ENCODE measurements at regions not wholly inside any gene's neighbourhood (a gene's known extent, or its start where the extent isn't known, plus 50 kb on each side); places are given as distances from the start of the nearest gene placed in this dataset.
A peak's percentile ranks its signal among the peaks of the same experiment; 100 is the strongest.

DNA sequence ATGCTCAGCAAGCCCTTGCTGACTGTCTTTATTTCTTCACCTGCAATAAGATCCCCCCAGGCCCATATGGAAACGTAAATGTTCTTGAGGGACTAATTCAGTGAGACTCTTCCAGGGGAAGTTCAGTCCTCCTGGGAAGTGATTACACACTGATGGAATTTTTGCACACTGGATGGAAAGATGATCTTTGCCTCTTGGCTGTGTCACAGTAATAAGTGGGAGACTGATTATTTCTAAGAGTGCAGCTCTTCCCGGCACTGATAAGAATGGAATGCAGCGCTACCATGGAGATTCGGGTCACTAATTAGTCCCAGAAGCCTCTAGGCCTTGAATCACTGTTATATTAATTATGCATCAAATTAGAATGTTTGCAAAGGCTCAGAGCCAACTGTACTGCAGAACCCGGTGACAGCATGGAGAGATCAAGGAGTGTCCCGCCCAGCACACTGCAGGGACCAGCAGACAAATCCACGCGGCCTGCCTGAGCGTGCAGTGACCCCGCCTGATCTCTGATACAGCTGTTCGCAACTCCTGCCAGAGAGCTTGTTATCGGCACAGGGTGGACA is 178.3 kb downstream of the SNX19 start:
- no peak for DNase-seq (ENCODE audit: low spot score)

- DNase-seq (ENCODE audit: low spot score) = no peak
These were observed 177.7 kb downstream of the SNX19 start for GRCh38 chr11:130738611-130739010.

- no peak for DNase-seq (ENCODE audit: low spot score)
These were observed 175.5 kb downstream of the SNX19 start for GRCh38 chr11:130740819-130741218.

GRCh38 chr11:130744794-130745193 is 171.5 kb downstream of the SNX19 start:
- no peak for DNase-seq (ENCODE audit: low spot score)

GRCh38 chr11:130749216-130749615 is 167.1 kb downstream of the SNX19 start:
- DNase-seq (ENCODE audit: low spot score) = no peak

DNA sequence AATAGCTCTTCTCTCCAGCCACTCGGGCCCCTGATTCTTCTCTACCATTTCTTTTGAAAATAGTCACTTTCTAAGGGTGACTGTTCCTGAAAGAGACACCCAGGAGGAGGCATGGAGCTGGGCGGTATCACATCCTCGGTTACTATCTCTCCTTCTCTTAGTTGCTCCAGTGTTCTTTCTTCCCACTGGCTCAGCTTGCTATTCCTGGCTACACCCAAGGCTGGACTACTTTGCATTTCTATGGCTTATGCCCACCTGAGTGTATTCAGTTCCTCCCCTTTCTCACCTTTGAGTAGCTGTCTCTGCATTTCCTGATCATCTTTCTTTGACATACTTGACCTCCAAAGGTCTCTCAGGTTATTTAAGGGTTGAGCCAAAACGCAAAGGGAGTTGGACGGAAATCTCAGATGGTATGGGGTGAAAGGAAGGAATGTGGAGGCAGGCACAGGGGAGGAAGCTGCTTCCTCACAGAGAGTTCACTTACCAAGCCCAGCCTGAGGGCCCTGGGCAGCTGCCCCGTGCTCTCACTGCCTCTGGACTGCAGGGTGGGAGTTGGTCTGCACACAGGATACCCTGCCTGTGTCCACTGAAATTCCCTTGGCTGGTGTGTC is 155.7 kb downstream of the SNX19 start:
- DNase-seq (ENCODE audit: low spot score) = no peak

GRCh38 chr11:130761560-130762220 is 154.6 kb downstream of the SNX19 start:
- peak; percentile 27 for DNase-seq (ENCODE audit: low spot score)

DNA sequence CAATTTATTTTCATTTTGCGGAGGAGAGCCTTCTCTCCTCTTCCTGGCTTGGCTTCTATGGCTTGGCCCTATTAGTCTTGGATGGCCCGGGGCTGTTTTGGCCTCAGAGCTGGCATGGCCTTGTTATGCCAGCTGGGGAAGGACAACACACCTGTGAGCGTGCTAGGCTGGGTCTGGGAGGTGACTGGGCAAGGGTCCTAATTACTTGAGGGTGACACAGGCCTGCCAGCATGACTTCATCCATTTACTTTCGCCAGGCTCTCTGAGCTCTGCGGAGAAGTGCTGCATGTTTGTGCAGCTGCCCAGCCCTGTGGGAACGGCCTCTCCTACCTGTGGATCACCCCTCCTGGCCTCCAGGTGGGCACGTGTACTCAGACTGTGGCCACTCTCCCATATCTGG is 153.6 kb downstream of the SNX19 start:
- no peak for DNase-seq (ENCODE audit: low spot score)

GRCh38 chr11:130763087-130763980 is 152.9 kb downstream of the SNX19 start:
- DNase-seq (ENCODE audit: low spot score) = no peak

DNA sequence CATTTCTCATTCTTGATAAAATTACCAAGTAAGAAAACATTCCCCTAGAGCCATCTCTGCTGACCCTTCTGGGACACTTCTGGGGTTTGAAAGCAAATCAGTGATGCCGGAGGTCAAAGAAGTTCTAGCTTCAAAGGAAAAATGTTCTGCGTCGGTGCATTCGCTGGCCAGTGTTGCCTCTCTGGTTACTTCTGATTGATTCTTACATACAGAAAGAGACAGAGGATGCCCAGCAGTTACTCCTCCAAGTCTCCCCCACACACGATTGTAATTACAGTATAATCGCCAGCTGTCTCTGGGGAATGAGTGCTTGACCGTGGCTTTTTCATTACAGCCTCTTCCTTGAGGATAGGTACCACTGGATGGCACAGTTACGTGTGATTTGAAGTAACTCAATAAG is 150.9 kb downstream of the SNX19 start:
- no peak for DNase-seq (ENCODE audit: low spot score)

GRCh38 chr11:130765951-130766649 is 150.2 kb downstream of the SNX19 start:
- DNase-seq (ENCODE audit: low spot score) = no peak

GRCh38 chr11:130766650-130767565 is 149.4 kb downstream of the SNX19 start:
- DNase-seq (ENCODE audit: low spot score) = no peak

- no peak for DNase-seq (ENCODE audit: low spot score)
These were observed 146.3 kb downstream of the SNX19 start for GRCh38 chr11:130769782-130770535.

DNA sequence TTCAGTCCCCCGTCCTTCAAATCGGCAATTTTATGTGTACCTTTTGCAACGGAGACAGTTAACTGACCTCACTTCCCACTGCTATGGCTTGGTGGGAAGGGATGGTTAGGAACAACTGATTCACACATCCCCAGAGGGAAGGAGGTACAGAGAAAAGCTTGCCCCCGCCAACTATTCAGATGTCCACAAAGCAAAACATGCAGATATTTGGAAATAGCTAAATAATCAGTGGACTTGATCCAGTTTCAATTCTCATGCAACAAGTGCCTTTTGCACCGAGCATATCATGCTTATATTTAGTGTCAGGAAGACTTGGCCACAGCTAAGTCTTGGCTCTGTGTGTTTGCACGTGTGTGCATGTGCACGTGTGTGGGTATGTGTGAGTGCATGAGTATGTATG is 144.6 kb downstream of the SNX19 start:
- DNase-seq (ENCODE audit: low spot score) = no peak

DNA sequence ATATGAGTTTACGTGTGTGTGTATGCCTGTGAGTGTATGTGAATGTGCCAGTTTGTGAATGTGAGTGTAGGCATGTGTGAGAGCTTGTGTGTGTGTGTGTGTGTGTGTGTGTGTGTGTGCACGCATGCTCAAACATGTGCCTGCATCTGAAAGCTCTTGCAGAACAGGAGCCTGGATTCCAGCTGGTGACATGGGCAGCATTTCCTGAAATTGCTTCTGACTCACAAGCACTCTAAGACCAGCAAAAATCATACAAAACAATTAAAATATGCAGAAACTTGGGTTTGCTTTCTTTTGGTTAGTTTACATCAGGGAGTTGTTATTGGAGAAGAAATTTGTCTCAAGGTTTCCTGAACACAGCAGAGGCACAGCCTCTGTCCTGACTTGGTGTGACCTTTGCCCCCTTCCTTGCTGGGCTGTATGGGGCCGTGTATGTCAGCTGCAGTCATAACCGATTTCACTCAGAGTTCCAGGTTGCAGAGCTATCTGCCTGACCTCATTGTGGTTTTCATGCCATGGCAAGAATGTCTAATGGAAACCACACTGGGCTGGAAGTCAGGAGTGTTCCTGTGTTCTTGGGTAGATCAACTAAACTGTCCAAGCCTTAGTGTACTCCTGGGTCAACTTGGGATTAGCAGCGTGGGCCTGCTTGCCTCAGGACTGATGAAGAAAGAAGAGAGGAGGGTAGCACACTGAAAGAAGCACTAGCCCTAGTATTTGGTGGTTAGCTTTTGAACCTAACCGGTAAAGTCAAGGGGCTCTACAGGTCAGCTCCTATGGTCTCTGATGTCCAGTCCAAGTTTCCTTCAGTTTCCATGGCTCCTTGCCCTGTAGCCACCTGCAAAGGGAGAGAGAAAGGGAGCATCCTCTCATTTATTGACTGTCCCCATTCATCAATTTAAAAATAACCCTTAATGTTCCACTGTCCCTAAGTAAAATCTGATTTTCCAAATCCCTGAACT is 143.7 kb downstream of the SNX19 start:
- DNase-seq (ENCODE audit: low spot score) = no peak

- DNase-seq (ENCODE audit: low spot score) = no peak
These were observed 142.9 kb downstream of the SNX19 start for GRCh38 chr11:130773244-130773820.

DNA sequence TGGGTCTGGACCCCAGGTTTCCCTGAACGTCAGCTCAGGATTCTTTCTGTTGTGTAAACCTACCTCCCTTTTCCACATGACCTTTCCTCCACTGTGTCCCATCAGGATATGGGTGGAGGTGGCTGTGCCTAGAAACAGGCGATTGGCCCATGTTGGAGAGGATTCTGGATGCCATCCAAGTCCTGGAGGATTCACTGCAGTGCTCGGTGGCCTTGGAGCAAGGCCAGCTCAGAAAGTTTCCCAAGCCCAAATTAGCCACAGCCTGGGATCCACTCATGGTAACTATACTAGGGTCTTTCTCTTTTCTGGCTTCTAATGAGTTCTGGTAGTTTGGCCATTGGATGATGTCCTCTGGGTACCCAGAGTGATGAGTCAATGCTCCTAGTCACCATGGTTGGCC is 141.6 kb downstream of the SNX19 start:
- no peak for DNase-seq (ENCODE audit: low spot score)

- DNase-seq (ENCODE audit: low spot score) = no peak
These were observed 140.8 kb downstream of the SNX19 start for GRCh38 chr11:130775306-130776060.

All from iPS-NIHi11 (cell line).